ENCODE measurements at regions not wholly inside any gene's neighbourhood (a gene's known extent, or its start where the extent isn't known, plus 50 kb on each side); places are given as distances from the start of the nearest gene placed in this dataset.

- H3K4me1 Mint-ChIP-seq, result no peaks in the 10 kb centered on the region
- H3K4me3 Mint-ChIP-seq, result no peak overlapping the region
- peaks cover 9% of the 10 kb centered on the region for H3K36me3 Mint-ChIP-seq (ENCODE audit: low read depth)
- no peak overlapping the region for H3K27ac Mint-ChIP-seq
- peaks cover 23% of the 10 kb centered on the region for H3K9me3 Mint-ChIP-seq
- H3K27me3 Mint-ChIP-seq (ENCODE audit: low read depth, poor library complexity), result no peaks in the 10 kb centered on the region
- no peak for DNase-seq
- TF ChIP-seq CTCF (IDR thresholded peaks at IDR 0.05), result no peak
Observed at GRCh38 chr17:54261465-54261864, 438.7 kb downstream of the KIF2B start.

- H3K4me1 Mint-ChIP-seq, result no peaks in the 10 kb centered on the region
- TF ChIP-seq CTCF (IDR thresholded peaks at IDR 0.05), result no peak
- H3K36me3 Mint-ChIP-seq (ENCODE audit: low read depth), result no peaks in the 10 kb centered on the region
Observed at GRCh38 chr17:54269881-54270280, 447.2 kb downstream of the KIF2B start.

GRCh38 chr17:54270499-54270898 lies 447.8 kb downstream of the KIF2B start:
- no peaks in the 10 kb centered on the region for H3K27me3 Mint-ChIP-seq (ENCODE audit: low read depth, poor library complexity)
- no peaks in the 10 kb centered on the region for H3K4me1 Mint-ChIP-seq
- H3K36me3 Mint-ChIP-seq (ENCODE audit: low read depth), result no peaks in the 10 kb centered on the region
- no peak for TF ChIP-seq CTCF (IDR thresholded peaks at IDR 0.05)
- no peak for DNase-seq
- H3K27ac Mint-ChIP-seq, result no peak overlapping the region
- no peaks in the 10 kb centered on the region for H3K9me3 Mint-ChIP-seq
- H3K4me3 Mint-ChIP-seq, result no peak overlapping the region

More at GRCh38 chr17:54269881-54270280, 447.2 kb downstream of the KIF2B start:
- Mint-ChIP-seq H3K27me3 (ENCODE audit: low read depth, poor library complexity) (no peaks in the 10 kb centered on the region), H3K4me3 (no peak overlapping the region), H3K9me3 (peaks cover 4% of the 10 kb centered on the region), H3K27ac (no peak overlapping the region)
- DNase-seq, result no peak

GRCh38 chr17:54277868-54278267 lies 455.1 kb downstream of the KIF2B start:
- no peak for TF ChIP-seq CTCF (IDR thresholded peaks at IDR 0.05)
- no peaks in the 10 kb centered on the region for H3K9me3 Mint-ChIP-seq
- H3K4me1 Mint-ChIP-seq, result no peaks in the 10 kb centered on the region
- H3K36me3 Mint-ChIP-seq (ENCODE audit: low read depth), result no peaks in the 10 kb centered on the region
- no peak overlapping the region for H3K27ac Mint-ChIP-seq
- no peak for DNase-seq
- no peak overlapping the region for H3K4me3 Mint-ChIP-seq
- H3K27me3 Mint-ChIP-seq (ENCODE audit: low read depth, poor library complexity), result peaks cover 7% of the 10 kb centered on the region

- H3K4me1 Mint-ChIP-seq, result no peaks in the 10 kb centered on the region
- no peak overlapping the region for H3K4me3 Mint-ChIP-seq
- no peak overlapping the region for H3K27ac Mint-ChIP-seq
- TF ChIP-seq CTCF (IDR thresholded peaks at IDR 0.05), result no peak
- peaks cover 7% of the 10 kb centered on the region for H3K27me3 Mint-ChIP-seq (ENCODE audit: low read depth, poor library complexity)
- no peaks in the 10 kb centered on the region for H3K9me3 Mint-ChIP-seq
- no peak for DNase-seq
- no peaks in the 10 kb centered on the region for H3K36me3 Mint-ChIP-seq (ENCODE audit: low read depth)
Observed at GRCh38 chr17:54280741-54281140, 458.0 kb downstream of the KIF2B start.

- Mint-ChIP-seq H3K27me3 (ENCODE audit: low read depth, poor library complexity) (peaks cover 12% of the 10 kb centered on the region), H3K36me3 (ENCODE audit: low read depth) (no peaks in the 10 kb centered on the region), H3K4me1 (no peaks in the 10 kb centered on the region), H3K27ac (no peak overlapping the region), H3K4me3 (no peak overlapping the region), H3K9me3 (peaks cover 10% of the 10 kb centered on the region)
- no peak for TF ChIP-seq CTCF (IDR thresholded peaks at IDR 0.05)
- DNase-seq, result no peak
Observed at GRCh38 chr17:54282886-54283285, 460.2 kb downstream of the KIF2B start.
